H1 (cell line): ENCODE measurements at regions not wholly inside any gene's neighbourhood (a gene's known extent, or its start where the extent isn't known, plus 50 kb on each side); places are given as distances from the start of the nearest gene placed in this dataset.

Experiments used
- CTCF ChIA-PET: fragments of 300-600 bp; sonication (Branson Sonifier 250); formaldehyde crosslinking; loops from one replicate; lab custom pipeline; 2021; ENCODE audit not compliant: partially characterized antibody; lab: Charles Lee
- POLR2A ChIA-PET: fragments of 300-600 bp; sonication (Branson Sonifier 250); formaldehyde crosslinking; loops from one replicate; lab custom pipeline; 2021; ENCODE audit warnings: inconsistent platforms; ENCODE audit not compliant: partially characterized antibody; lab: Charles Lee
- DNase-seq, 2 experiments: peaks; one replicate each; pipeline versions ENCODE4 v3.0.0 to v3.0.0-alpha.2; 2010 to 2022; ENCODE audit warnings: low spot score in 2 of 2, low read depth in 1 of 2, mixed read lengths in 1 of 2
- FAIRE-seq: peaks from 2 replicates; lab custom pipeline; 2011; peaks lifted over from hg19 to GRCh38; lab: Jason Lieb, UNC
- H2AFZ ChIP-seq: 2 replicates; pipeline ENCODE4 v1.8.1; 2012; ENCODE audit warnings: low read length, inconsistent platforms
- H2AK5ac ChIP-seq: 2 replicates; pipeline ENCODE4 v1.6.1; 2013; ENCODE audit warnings: low read depth, low read length
- H2BK120ac ChIP-seq: replicated peaks from 2 replicates; pipeline ENCODE3; 2013; ENCODE audit warnings: low read depth, low read length, inconsistent platforms
- H2BK12ac ChIP-seq: 2 replicates; pipeline ENCODE4 v1.6.1; 2013; ENCODE audit warnings: low read depth, low read length
- H2BK15ac ChIP-seq: 2 replicates; pipeline ENCODE4 v1.6.1; 2013; ENCODE audit warnings: low read length
- H2BK20ac ChIP-seq: 2 replicates; pipeline ENCODE4 v1.6.1; 2013; ENCODE audit warnings: low read length
- H2BK5ac ChIP-seq: 2 replicates; pipeline ENCODE4 v1.6.1; 2013; ENCODE audit warnings: low read depth, low read length
- H3K14ac ChIP-seq: 2 replicates; pipeline ENCODE4 v1.6.1; 2013; ENCODE audit warnings: inconsistent platforms; ENCODE audit not compliant: insufficient read length
- H3K18ac ChIP-seq: 2 replicates; pipeline ENCODE4 v1.6.1; 2013; ENCODE audit warnings: low read length; ENCODE audit errors: extremely low read depth
- H3K23ac ChIP-seq: 2 replicates; pipeline ENCODE4 v1.6.1; 2013; ENCODE audit warnings: inconsistent platforms; ENCODE audit not compliant: insufficient read length
- H3K23me2 ChIP-seq: 2 replicates; pipeline ENCODE4 v1.6.1; 2013; ENCODE audit warnings: low read depth, low read length
- H3K27ac ChIP-seq: 2 replicates; pipeline ENCODE4 v1.6.1; 2011; ENCODE audit warnings: low read depth, low read length, inconsistent platforms
- H3K27me3 ChIP-seq, 4 experiments: replicated peaks in 1 of 4; 1 replicate in 1 of 4; 2 replicates in 3 of 4; pipeline versions ENCODE4 v1.6.1 to v1.8.1; 2011 to 2013; ENCODE audit warnings: low read length in 3 of 4, mild to moderate bottlenecking in 3 of 4, inconsistent platforms in 2 of 4, mixed read lengths in 2 of 4, moderate library complexity in 1 of 4; ENCODE audit not compliant: control insufficient read depth in 3 of 4, insufficient read depth in 3 of 4; ENCODE audit errors: extremely low read depth in 1 of 4
- H3K36me3 ChIP-seq, 4 experiments: 2 replicates each; pipeline versions ENCODE4 v1.6.1 to v1.8.1; 2011 to 2013; ENCODE audit warnings: mild to moderate bottlenecking in 4 of 4, low read length in 3 of 4, moderate library complexity in 2 of 4, control low read depth in 1 of 4, inconsistent platforms in 1 of 4; ENCODE audit not compliant: insufficient read depth in 4 of 4, control insufficient read depth in 2 of 4
- H3K4ac ChIP-seq: replicated peaks from 2 replicates; pipeline ENCODE3; 2013; ENCODE audit warnings: low read length, low read depth, mixed read lengths, inconsistent platforms; ENCODE audit not compliant: insufficient read length
- H3K4me1 ChIP-seq, 4 experiments: replicated peaks in 1 of 4; 1 replicate in 1 of 4; 2 replicates in 3 of 4; pipeline versions ENCODE4 v1.6.1 to v1.8.1; 2011 to 2013; ENCODE audit warnings: low read length in 3 of 4, inconsistent platforms in 2 of 4, mixed read lengths in 1 of 4; ENCODE audit not compliant: insufficient read depth in 4 of 4, control insufficient read depth in 3 of 4
- H3K4me2 ChIP-seq, 2 experiments: 2 replicates each; pipeline versions ENCODE4 v1.6.1 to v1.8.1; 2011 to 2013; ENCODE audit warnings: low read depth in 2 of 2, low read length in 2 of 2, control low read depth in 1 of 2, inconsistent platforms in 1 of 2, mild to moderate bottlenecking in 1 of 2; ENCODE audit not compliant: insufficient read depth in 1 of 2
- H3K4me3 ChIP-seq, 4 experiments: fragments of 200-600, 300-600 bp in 1 of 4; sonication (generic), shearing (Covaris generic), sonication (Bioruptor Twin) in 1 of 4; 2 replicates each; pipeline versions ENCODE4 v1.5.1 to v1.8.1; 2011 to 2016; ENCODE audit warnings: low read length in 4 of 4, low read depth in 3 of 4, control low read depth in 2 of 4, inconsistent platforms in 2 of 4, mild to moderate bottlenecking in 2 of 4, mixed read lengths in 1 of 4, moderate library complexity in 1 of 4; ENCODE audit not compliant: insufficient read depth in 2 of 4; ENCODE audit errors: extremely low read depth in 1 of 4
- H3K56ac ChIP-seq: replicated peaks from 2 replicates; pipeline ENCODE3; 2013; ENCODE audit warnings: low read depth, mild to moderate bottlenecking, mixed read lengths, low read length, inconsistent platforms; ENCODE audit not compliant: insufficient read length
- H3K79me1 ChIP-seq: 2 replicates; pipeline ENCODE4 v1.6.1; 2013; ENCODE audit warnings: low read depth, low read length, control low read depth
- H3K79me2 ChIP-seq, 2 experiments: 2 replicates each; pipeline versions ENCODE4 v1.6.1 to v1.8.1; 2012 to 2013; ENCODE audit warnings: low read length in 2 of 2, mild to moderate bottlenecking in 2 of 2, inconsistent platforms in 1 of 2; ENCODE audit not compliant: insufficient read depth in 2 of 2, control insufficient read depth in 1 of 2
- H3K9ac ChIP-seq, 4 experiments: replicated peaks in 1 of 4; 1 replicate in 1 of 4; 2 replicates in 3 of 4; pipeline versions ENCODE4 v1.6.1 to v1.8.1; 2011 to 2013; ENCODE audit warnings: low read depth in 3 of 4, low read length in 3 of 4, control low read depth in 2 of 4, mild to moderate bottlenecking in 2 of 4, moderate library complexity in 2 of 4, inconsistent platforms in 1 of 4; ENCODE audit errors: extremely low read depth in 1 of 4
- H3K9me3 ChIP-seq, 2 experiments: 2 replicates each; pipeline versions ENCODE4 v1.6.1 to v1.8.1; 2012 to 2013; ENCODE audit warnings: mild to moderate bottlenecking in 2 of 2, moderate library complexity in 2 of 2, control low read depth in 1 of 2, inconsistent platforms in 1 of 2, low read depth in 1 of 2, low read length in 1 of 2, mixed read lengths in 1 of 2; ENCODE audit not compliant: insufficient read depth in 2 of 2
- H4K20me1 ChIP-seq, 2 experiments: replicated peaks in 1 of 2; 2 replicates each; pipeline versions ENCODE3 to v1.8.1; 2011 to 2013; ENCODE audit warnings: inconsistent platforms in 2 of 2, low read length in 2 of 2, mild to moderate bottlenecking in 1 of 2; ENCODE audit not compliant: insufficient read depth in 2 of 2, control insufficient read depth in 1 of 2
- H4K5ac ChIP-seq: 2 replicates; pipeline ENCODE4 v1.6.1; 2013; ENCODE audit warnings: low read length, low read depth, mixed read lengths, inconsistent platforms; ENCODE audit not compliant: insufficient read length
- H4K8ac ChIP-seq: 2 replicates; pipeline ENCODE4 v1.8.0; 2013; ENCODE audit warnings: mild to moderate bottlenecking, moderate library complexity, low read length, inconsistent platforms; ENCODE audit not compliant: insufficient read depth; ENCODE audit errors: extremely low read depth
- H4K91ac ChIP-seq: replicated peaks from 2 replicates; pipeline ENCODE3; 2013; ENCODE audit warnings: low read length, mixed read lengths, inconsistent platforms; ENCODE audit not compliant: insufficient read length
- ASH2L ChIP-seq: fragments of 200-600, 300-600 bp; sonication (generic); IDR thresholded peaks from one replicate; pipeline ENCODE4 v1.7.1; 2017; ENCODE audit warnings: low read length
- CTCF ChIP-seq, 3 experiments: IDR thresholded peaks; 1 replicate in 2 of 3; 2 replicates in 1 of 3; pipeline versions ENCODE4 v1.5.1 to v1.6.1; 2011; ENCODE audit warnings: low read length in 3 of 3, mild to moderate bottlenecking in 3 of 3, inconsistent platforms in 2 of 3, low read depth in 1 of 3, moderate library complexity in 1 of 3; ENCODE audit not compliant: insufficient read depth in 1 of 3; ENCODE audit errors: control extremely low read depth in 1 of 3
- RAD21 ChIP-seq, 2 experiments: IDR thresholded peaks in 1 of 2; conservative IDR thresholded peaks in 1 of 2; 2 replicates each; pipeline ENCODE4 v1.6.1; 2011; ENCODE audit warnings: low read depth in 2 of 2, low read length in 2 of 2, improper control_type of control experiment in 1 of 2, inconsistent platforms in 1 of 2, mild to moderate bottlenecking in 1 of 2, moderate library complexity in 1 of 2
- WGBS, 2 experiments: shearing (Covaris generic) in 1 of 2; methylation state at CpG; one replicate each; pipeline versions ENCODE4 v1.1.6 to v1.1.7; 2013 to 2015; ENCODE audit warnings: low lambda C conversion rate in 2 of 2, mixed read lengths in 2 of 2, inconsistent platforms in 1 of 2, low coverage in 1 of 2, missing lambda C conversion rate in 1 of 2; ENCODE audit not compliant: insufficient replicate concordance in 2 of 2, insufficient coverage in 1 of 2, insufficient read length in 1 of 2; ENCODE audit errors: extremely low coverage in 1 of 2, missing lambda C conversion rate in 1 of 2; 5-methylcytosine and 5-hydroxymethylcytosine counted together

GRCh38 chr10:29804025-29804852 lies 169.5 kb upstream of the SVIL start:
- Histone ChIP-seq H3K4ac (no peak overlapping the region), H3K79me1 (no peaks in the 10 kb centered on the region), H3K27me3 (no peaks in the 10 kb centered on the region), H4K8ac (no peak overlapping the region), H3K18ac (no peak overlapping the region), H2AK5ac (no peak overlapping the region), H3K4me3 (no peak overlapping the region), H3K36me3 (no peaks in the 10 kb centered on the region), H3K27ac (no peak overlapping the region), H2BK5ac (no peak overlapping the region), H2BK15ac (no peak overlapping the region), H4K20me1 (no peaks in the 10 kb centered on the region), H3K9ac (no peak overlapping the region), H2BK20ac (no peak overlapping the region), H3K79me2 (no peaks in the 10 kb centered on the region), H3K4me2 (no peak overlapping the region), H4K5ac (no peak overlapping the region), H3K23ac (no peak overlapping the region), H3K56ac (no peak overlapping the region), H3K4me1 (no peaks in the 10 kb centered on the region), H4K91ac (no peak overlapping the region), H2BK12ac (no peak overlapping the region), H3K9me3 (no peaks in the 10 kb centered on the region), H3K23me2 (no peaks in the 10 kb centered on the region; the same call in 1 of the 2 replicates), H2AFZ (no peak overlapping the region), H2BK120ac (no peak overlapping the region), H3K14ac (no peak overlapping the region)
- no peak for TF ChIP-seq CTCF (IDR thresholded peaks at IDR 0.05; ENCODE audit: control extremely low read depth in 1 of 3, insufficient read depth in 1 of 3, low read depth in 1 of 3, low read length in 3 of 3)
- no peak for TF ChIP-seq ASH2L
- TF ChIP-seq RAD21 (IDR thresholded peaks at IDR 0.05 in 1 of 2, conservative IDR thresholded peaks at IDR 0.05 in 1 of 2; ENCODE audit: low read depth in 2 of 2, low read length in 2 of 2) = no peak
- 85% methylated on average over 5 of the region's 5 CpGs; no CpG with 5 or more reads in 1 of the 2 experiments for WGBS, 2 experiments
- FAIRE-seq (no peak), DNase-seq (no peak)
- POLR2A ChIA-PET = no interaction called here
- CTCF ChIA-PET = interaction anchor here (0.8 kb wide), 1 partner anchor 8 kb away, joined by 3 read pairs; no protein-coding TSS in a partner anchor
